B cell (primary cell): ENCODE measurements at regions not wholly inside any gene's neighbourhood (a gene's known extent, or its start where the extent isn't known, plus 50 kb on each side); places are given as distances from the start of the nearest gene placed in this dataset.

Source experiments
- ATAC-seq: fragments of 200-7000 bp; cut with Tn5 transposase; one replicate; pipeline ENCODE4 v1.10.0; 2021; ENCODE audit warnings: low read depth, mild to moderate bottlenecking, moderate number of reproducible peaks, moderate library complexity
- CTCF ChIA-PET: fragments of 350-600 bp; sonication (Branson Sonifier 250); formaldehyde crosslinking; loops from one replicate; lab custom pipeline; 2021; ENCODE audit warnings: antibody characterized with exemption, inconsistent platforms; lab: Charles Lee
- POLR2A ChIA-PET: fragments of 350-600 bp; sonication (Branson Sonifier 250); formaldehyde crosslinking; loops from one replicate; lab custom pipeline; 2021; ENCODE audit warnings: antibody characterized with exemption; lab: Charles Lee
- DNase-seq: peaks from one replicate; pipeline ENCODE4 v3.0.0; 2013
- H2AFZ ChIP-seq: 2 replicates; pipeline ENCODE4 v1.6.1; 2012; ENCODE audit warnings: mild to moderate bottlenecking, low read depth, low read length; ENCODE audit not compliant: insufficient read depth, poor library complexity, severe bottlenecking
- H3K27ac ChIP-seq, 2 donors: 1 replicate in 1 of 2; 2 replicates in 1 of 2; pipeline ENCODE4 v1.5.1; 2012 to 2013; ENCODE audit warnings: low read length in 2 of 2, mild to moderate bottlenecking in 2 of 2, moderate library complexity in 1 of 2
- H3K27me3 ChIP-seq, 4 experiments: fragments of 200-600 bp in 1 of 4; sonication (generic) in 1 of 4; replicated peaks in 1 of 4; 1 replicate in 2 of 4; 2 replicates in 2 of 4; pipeline versions ENCODE4 v1.6.1 to v1.7.0; 2013 to 2016; ENCODE audit warnings: low read length in 3 of 4, mild to moderate bottlenecking in 2 of 4, mixed read lengths in 1 of 4, moderate library complexity in 1 of 4; ENCODE audit not compliant: insufficient read depth in 4 of 4, control insufficient read depth in 3 of 4; ENCODE audit errors: control extremely low read depth in 1 of 4
- H3K36me3 ChIP-seq, 2 experiments: replicated peaks in 1 of 2; 1 replicate in 1 of 2; 2 replicates in 1 of 2; pipeline versions ENCODE4 v1.6.1 to v1.7.1; 2013; ENCODE audit warnings: low read length in 1 of 2; ENCODE audit not compliant: insufficient read depth in 2 of 2, control insufficient read depth in 1 of 2; ENCODE audit errors: control extremely low read depth in 1 of 2, extremely low read depth in 1 of 2
- H3K4me1 ChIP-seq, 2 donors: fragments of 200-600 bp in 1 of 2; sonication (generic) in 1 of 2; 1 replicate in 1 of 2; 2 replicates in 1 of 2; pipeline versions ENCODE4 v1.5.1 to v1.6.1; 2013 to 2017; ENCODE audit warnings: low read length in 2 of 2; ENCODE audit not compliant: control insufficient read depth in 2 of 2, insufficient read depth in 2 of 2
- H3K4me2 ChIP-seq: replicated peaks from 2 replicates; pipeline ENCODE3; 2012; ENCODE audit warnings: mild to moderate bottlenecking, low read depth, low read length; ENCODE audit not compliant: poor library complexity, severe bottlenecking
- H3K4me3 ChIP-seq, 5 experiments: fragments of 200-600 bp in 1 of 5; sonication (generic) in 1 of 5; 1 replicate in 3 of 5; 2 replicates in 2 of 5; pipeline versions ENCODE4 v1.5.1 to v1.7.0; 2011 to 2016; ENCODE audit warnings: low read length in 4 of 5, mild to moderate bottlenecking in 4 of 5, low read depth in 2 of 5, control low read depth in 1 of 5, moderate library complexity in 1 of 5; ENCODE audit not compliant: insufficient read depth in 1 of 5; ENCODE audit errors: control extremely low read depth in 1 of 5, extremely low read depth in 1 of 5
- H3K79me2 ChIP-seq: fragments of 200-600 bp; sonication (generic); one replicate; pipeline ENCODE4 v1.6.0; 2016; ENCODE audit warnings: low read length; ENCODE audit not compliant: control insufficient read depth, insufficient read depth
- H3K9ac ChIP-seq: fragments of 200-600 bp; sonication (generic); 2 replicates; pipeline ENCODE4 v1.6.1; 2017; ENCODE audit warnings: mild to moderate bottlenecking, low read length, moderate library complexity
- H3K9me3 ChIP-seq, 3 donors: one replicate each; pipeline versions ENCODE4 v1.6.1 to v1.7.1; 2013; ENCODE audit warnings: low read length in 2 of 3; ENCODE audit not compliant: control insufficient read depth in 2 of 3, insufficient read depth in 1 of 3; ENCODE audit errors: control extremely low read depth in 1 of 3
- H4K20me1 ChIP-seq: 2 replicates; pipeline ENCODE4 v1.6.0; 2012; ENCODE audit warnings: mild to moderate bottlenecking, low read length; ENCODE audit not compliant: insufficient read depth, control insufficient read depth, poor library complexity, severe bottlenecking
- H3K27ac Mint-ChIP-seq: one replicate; pipeline ENCODE4 v1.8.0; 2021; ENCODE audit warnings: mixed read lengths
- H3K27me3 Mint-ChIP-seq: one replicate; pipeline ENCODE4 v1.8.0; 2021; ENCODE audit warnings: mixed read lengths
- H3K4me1 Mint-ChIP-seq: one replicate; pipeline ENCODE4 v1.8.0; 2021; ENCODE audit warnings: mixed read lengths
- H3K4me3 Mint-ChIP-seq: one replicate; pipeline ENCODE4 v1.8.0; 2021; ENCODE audit warnings: mixed read lengths
- H3K9me3 Mint-ChIP-seq: one replicate; pipeline ENCODE4 v1.8.0; 2022; ENCODE audit warnings: mixed read lengths; ENCODE audit not compliant: insufficient read depth
- EZH2 ChIP-seq: IDR thresholded peaks from 2 replicates; pipeline ENCODE4 v1.6.1; 2012; ENCODE audit warnings: borderline replicate concordance, low read depth, mild to moderate bottlenecking, moderate library complexity, low read length; ENCODE audit not compliant: insufficient read depth, poor library complexity, severe bottlenecking
- WGBS: methylation state at CpG from one replicate; pipeline ENCODE4 v1.1.5; 2013; ENCODE audit warnings: missing lambda C conversion rate; ENCODE audit not compliant: insufficient coverage; 5-methylcytosine and 5-hydroxymethylcytosine counted together
- intact Hi-C: fragments of 100-400 bp; cut with micrococcal nuclease; formaldehyde crosslinking; loops from one replicate; pipeline ENCODE4 v1.10.0; 2022
- TF ChIP-seq, protein P1 (sequence below): fragments of 200-600 bp; IDR thresholded peaks from one replicate; pipeline ENCODE4 v1.8.0; 2022; ENCODE audit warnings: antibody characterized with exemption, mild to moderate bottlenecking

DNA sequence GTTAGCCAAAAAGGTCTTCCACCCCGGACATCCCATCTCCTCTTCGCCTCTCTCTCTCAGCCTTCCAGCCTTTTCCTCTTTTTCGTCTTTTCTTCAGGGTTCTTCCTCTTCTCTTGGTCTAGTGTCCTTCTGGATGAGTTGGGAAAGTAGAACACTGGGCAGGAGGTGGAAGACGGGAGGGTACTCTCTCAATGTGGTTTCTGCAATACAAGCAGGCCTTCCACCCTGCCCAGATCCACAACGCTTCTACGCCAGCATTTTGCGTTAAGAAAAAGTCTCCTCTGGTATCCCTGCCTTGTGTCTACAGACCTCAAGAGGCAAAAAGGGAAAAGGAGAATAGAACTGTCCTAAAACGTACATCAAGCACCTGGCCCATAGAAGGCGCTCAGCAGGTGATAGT is 587.8 kb downstream of the BNC2 start:
- no peak overlapping the region for H3K4me2 ChIP-seq
- peaks cover 0 to 19% (median 0%) of the 10 kb centered on the region in 3 donors for H3K9me3 ChIP-seq
- no peaks in the 10 kb centered on the region for H3K4me1 ChIP-seq
- Mint-ChIP-seq H3K27me3 (no peaks in the 10 kb centered on the region), H3K4me1 (no peaks in the 10 kb centered on the region), H3K27ac (no peak overlapping the region), H3K4me3 (no peak overlapping the region), H3K9me3 (no peaks in the 10 kb centered on the region)
- no peaks in the 10 kb centered on the region for H3K27me3 ChIP-seq
- intact Hi-C loops = no loop called here
- H3K4me3 ChIP-seq = no peak overlapping the region
- no peak overlapping the region for H3K9ac ChIP-seq
- WGBS = 92% methylated on average over 5 of the region's 9 CpGs
- POLR2A ChIA-PET = no interaction called here
- H3K27ac ChIP-seq = no peak overlapping the region
- H4K20me1 ChIP-seq = no peaks in the 10 kb centered on the region
- CTCF ChIA-PET = no interaction called here
- no peak for TF ChIP-seq EZH2
- TF ChIP-seq, protein P1, sequence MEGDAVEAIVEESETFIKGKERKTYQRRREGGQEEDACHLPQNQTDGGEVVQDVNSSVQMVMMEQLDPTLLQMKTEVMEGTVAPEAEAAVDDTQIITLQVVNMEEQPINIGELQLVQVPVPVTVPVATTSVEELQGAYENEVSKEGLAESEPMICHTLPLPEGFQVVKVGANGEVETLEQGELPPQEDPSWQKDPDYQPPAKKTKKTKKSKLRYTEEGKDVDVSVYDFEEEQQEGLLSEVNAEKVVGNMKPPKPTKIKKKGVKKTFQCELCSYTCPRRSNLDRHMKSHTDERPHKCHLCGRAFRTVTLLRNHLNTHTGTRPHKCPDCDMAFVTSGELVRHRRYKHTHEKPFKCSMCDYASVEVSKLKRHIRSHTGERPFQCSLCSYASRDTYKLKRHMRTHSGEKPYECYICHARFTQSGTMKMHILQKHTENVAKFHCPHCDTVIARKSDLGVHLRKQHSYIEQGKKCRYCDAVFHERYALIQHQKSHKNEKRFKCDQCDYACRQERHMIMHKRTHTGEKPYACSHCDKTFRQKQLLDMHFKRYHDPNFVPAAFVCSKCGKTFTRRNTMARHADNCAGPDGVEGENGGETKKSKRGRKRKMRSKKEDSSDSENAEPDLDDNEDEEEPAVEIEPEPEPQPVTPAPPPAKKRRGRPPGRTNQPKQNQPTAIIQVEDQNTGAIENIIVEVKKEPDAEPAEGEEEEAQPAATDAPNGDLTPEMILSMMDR = no peak
- H3K79me2 ChIP-seq = no peaks in the 10 kb centered on the region
- ATAC-seq = no peak
- no peak for DNase-seq
- no peak overlapping the region for H2AFZ ChIP-seq
- no peaks in the 10 kb centered on the region for H3K36me3 ChIP-seq

DNA sequence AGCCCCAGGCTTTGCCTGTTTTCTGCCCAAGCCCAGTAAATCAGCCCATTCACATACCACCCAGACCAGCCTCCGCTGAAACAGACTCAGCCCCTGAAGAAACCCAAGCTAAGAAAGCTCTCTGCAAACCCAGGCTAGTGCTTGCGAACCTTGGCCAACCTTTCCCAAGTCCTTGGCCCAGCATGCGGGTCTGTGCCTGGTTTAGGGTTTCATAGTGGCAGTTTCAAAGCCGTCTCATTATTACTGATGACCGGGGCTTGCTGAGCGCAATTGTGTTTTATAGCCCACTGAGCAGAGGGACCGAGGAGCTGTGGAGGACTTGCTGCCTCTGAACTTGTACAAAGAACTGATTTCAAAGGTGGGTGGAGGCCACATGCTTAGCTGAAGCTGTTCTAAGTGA is 584.3 kb downstream of the BNC2 start:
- Histone ChIP-seq H3K9me3 (peaks cover 0 to 19% (median 0%) of the 10 kb centered on the region in 3 donors), H4K20me1 (no peaks in the 10 kb centered on the region), H3K4me3 (no peak overlapping the region), H2AFZ (no peak overlapping the region), H3K4me2 (no peak overlapping the region), H3K27ac (no peak overlapping the region), H3K79me2 (no peaks in the 10 kb centered on the region), H3K9ac (no peak overlapping the region), H3K4me1 (no peaks in the 10 kb centered on the region), H3K36me3 (no peaks in the 10 kb centered on the region), H3K27me3 (no peaks in the 10 kb centered on the region)
- DNase-seq (no peak), ATAC-seq (no peak)
- ChIA-PET CTCF (no interaction called here), POLR2A (no interaction called here)
- peaks cover 2% of the 10 kb centered on the region for H3K4me1 Mint-ChIP-seq
- H3K9me3 Mint-ChIP-seq = no peaks in the 10 kb centered on the region
- H3K27me3 Mint-ChIP-seq = no peaks in the 10 kb centered on the region
- H3K4me3 Mint-ChIP-seq = no peak overlapping the region
- no peak overlapping the region for H3K27ac Mint-ChIP-seq
- intact Hi-C loops = no loop called here
- WGBS = 98% methylated on average over 7 of the region's 7 CpGs
- TF ChIP-seq EZH2 = no peak
- TF ChIP-seq, protein P1 = no peak
